Activated CD4-positive, alpha-beta T cell treated with anti-CD3 and anti-CD28 coated beads, Interleukin-2, amount 50 U/mL, for 48 hours (primary cell): ENCODE measurements at regions not wholly inside any gene's neighbourhood (a gene's known extent, or its start where the extent isn't known, plus 50 kb on each side); places are given as distances from the start of the nearest gene placed in this dataset.

Experiments
- DNase-seq, 2 experiments: peaks; one replicate each; pipeline ENCODE4 v3.0.0-alpha.2; 2020

GRCh38 chr13:22562116-22562515 is 618.7 kb upstream of the SGCG start:
- DNase-seq, result no peak

- no peak for DNase-seq
Observed at GRCh38 chr13:22563272-22563671, 617.5 kb upstream of the SGCG start.

GRCh38 chr13:22569811-22570210 is 611.0 kb upstream of the SGCG start:
- DNase-seq, result no peak

GRCh38 chr13:22589880-22590279 is 590.9 kb upstream of the SGCG start:
- DNase-seq, result no peak

GRCh38 chr13:22592515-22592914 is 588.3 kb upstream of the SGCG start:
- no peak for DNase-seq

- DNase-seq, result no peak
Observed at GRCh38 chr13:22594041-22594440, 586.7 kb upstream of the SGCG start.

- DNase-seq, result no peak
Observed at GRCh38 chr13:22596171-22596863, 584.5 kb upstream of the SGCG start.

GRCh38 chr13:22599156-22599555 is 581.6 kb upstream of the SGCG start:
- no peak for DNase-seq

- no peak for DNase-seq
Observed at GRCh38 chr13:22618002-22618401, 562.8 kb upstream of the SGCG start.

GRCh38 chr13:22625691-22626090 is 555.1 kb upstream of the SGCG start:
- DNase-seq, result no peak

GRCh38 chr13:22629374-22629773 is 551.4 kb upstream of the SGCG start:
- DNase-seq, result no peak

GRCh38 chr13:22642088-22642487 is 538.7 kb upstream of the SGCG start:
- DNase-seq, result no peak

- DNase-seq, result no peak
Observed at GRCh38 chr13:22644941-22645340, 535.8 kb upstream of the SGCG start.

- DNase-seq, result no peak
Observed at GRCh38 chr13:22647156-22647850, 533.5 kb upstream of the SGCG start.

- DNase-seq, result no peak
Observed at GRCh38 chr13:22648320-22648801, 532.4 kb upstream of the SGCG start.

- DNase-seq, result no peak
Observed at GRCh38 chr13:22652796-22653195, 528.0 kb upstream of the SGCG start.

GRCh38 chr13:22653866-22654265 is 526.9 kb upstream of the SGCG start:
- DNase-seq, result no peak

GRCh38 chr13:22655106-22655852 is 525.5 kb upstream of the SGCG start:
- DNase-seq, result no peak

GRCh38 chr13:22662771-22663170 is 518.0 kb upstream of the SGCG start:
- no peak for DNase-seq

GRCh38 chr13:22665506-22665905 is 515.3 kb upstream of the SGCG start:
- no peak for DNase-seq

GRCh38 chr13:22690756-22691155 is 490.0 kb upstream of the SGCG start:
- no peak for DNase-seq

- no peak for DNase-seq
Observed at GRCh38 chr13:22693691-22694090, 487.1 kb upstream of the SGCG start.

GRCh38 chr13:22696433-22696832 is 484.3 kb upstream of the SGCG start:
- DNase-seq, result no peak

- no peak for DNase-seq
Observed at GRCh38 chr13:22698467-22698866, 482.3 kb upstream of the SGCG start.
